GM12891 (cell line): ENCODE measurements at regions not wholly inside any gene's neighbourhood (a gene's known extent, or its start where the extent isn't known, plus 50 kb on each side); places are given as distances from the start of the nearest gene placed in this dataset.

ENCODE experiments used
- POLR2A ChIP-seq: IDR thresholded peaks from 2 replicates; pipeline ENCODE4 v1.6.1; 2011; ENCODE audit warnings: low read depth, low read length, control low read depth
- POU2F2 ChIP-seq: IDR thresholded peaks from 2 replicates; pipeline ENCODE4 v1.6.1; 2011; ENCODE audit warnings: low read depth, mild to moderate bottlenecking, control low read depth, low read length, moderate library complexity
- TAF1 ChIP-seq: IDR thresholded peaks from 2 replicates; pipeline ENCODE4 v1.6.1; 2011; ENCODE audit warnings: low read depth, low read length, control low read depth

DNA sequence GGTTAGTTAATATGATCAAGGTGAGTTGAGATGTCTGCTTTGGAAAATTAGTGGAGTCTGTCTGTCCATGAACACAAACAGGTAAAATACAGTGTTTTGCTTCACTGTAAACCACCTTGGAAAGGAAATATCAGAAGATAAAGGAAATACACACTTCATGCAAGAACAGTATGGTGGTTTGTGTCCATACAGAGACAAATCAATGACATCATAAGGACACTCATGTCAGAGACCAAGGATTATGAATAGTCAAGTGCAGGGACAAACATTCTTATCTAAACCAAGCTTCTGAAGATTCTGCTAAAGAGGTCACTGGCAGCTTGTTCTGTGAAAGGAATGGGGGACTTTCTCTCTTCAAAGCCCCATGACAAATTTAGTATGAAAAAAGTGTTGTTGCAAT lies 322.9 kb upstream of the F9 start:
- no peak for TF ChIP-seq TAF1
- TF ChIP-seq POLR2A, result no peak
- TF ChIP-seq POU2F2, result no peak
